Neural cell (in vitro differentiated cells): ENCODE measurements at regions not wholly inside any gene's neighbourhood (a gene's known extent, or its start where the extent isn't known, plus 50 kb on each side); places are given as distances from the start of the nearest gene placed in this dataset.

Experiments used
- H2AFZ ChIP-seq: fragments of 200-600, 300-800 bp; sonication (generic), shearing (Covaris generic); 2 replicates; pipeline ENCODE4 v1.6.0; 2014; ENCODE audit warnings: low read depth, mild to moderate bottlenecking, antibody characterized with exemption, low read length, moderate library complexity
- H3F3A ChIP-seq: fragments of 200-600 bp; shearing (Covaris generic); 2 replicates; pipeline ENCODE4 v1.6.1; 2016; ENCODE audit warnings: mild to moderate bottlenecking, moderate library complexity, mixed read lengths, antibody characterized with exemption, low read length; ENCODE audit not compliant: insufficient read depth, poor library complexity, severe bottlenecking
- H3K27ac ChIP-seq: fragments of 200-600, 300-800 bp; sonication (generic), shearing (Covaris generic); 2 replicates; pipeline ENCODE4 v1.5.1; 2014; ENCODE audit warnings: mild to moderate bottlenecking, low read length, moderate library complexity
- H3K27me3 ChIP-seq: fragments of 300-800, 200-600 bp; sonication (generic), shearing (Covaris generic); 2 replicates; pipeline ENCODE4 v1.6.0; 2014; ENCODE audit warnings: mild to moderate bottlenecking, low read depth, low read length, moderate library complexity; ENCODE audit not compliant: insufficient read depth
- H3K36me3 ChIP-seq: fragments of 300-800, 200-600 bp; sonication (generic), shearing (Covaris generic); 2 replicates; pipeline ENCODE4 v1.5.1; 2014; ENCODE audit warnings: mild to moderate bottlenecking, antibody characterized with exemption, low read length, moderate library complexity; ENCODE audit not compliant: insufficient read depth
- H3K4me2 ChIP-seq: fragments of 300-800, 200-600 bp; sonication (generic), shearing (Covaris generic); 2 replicates; pipeline ENCODE4 v1.6.0; 2014; ENCODE audit warnings: mild to moderate bottlenecking, low read length
- H3K4me3 ChIP-seq: fragments of 300-800, 200-600 bp; sonication (generic), shearing (Covaris generic); 2 replicates; pipeline ENCODE4 v1.5.1; 2014; ENCODE audit warnings: mild to moderate bottlenecking, low read length, moderate library complexity
- H3K79me2 ChIP-seq: fragments of 200-600 bp; shearing (Covaris generic); replicated peaks from 2 replicates; pipeline ENCODE4 v1.6.0; 2014; ENCODE audit warnings: mild to moderate bottlenecking, low read length, moderate library complexity; ENCODE audit not compliant: insufficient read depth
- H3K9ac ChIP-seq: fragments of 300-800, 200-600 bp; sonication (generic), shearing (Covaris generic); 2 replicates; pipeline ENCODE4 v1.6.1; 2016; ENCODE audit warnings: mild to moderate bottlenecking, low read length, mixed read lengths
- H3K9me2 ChIP-seq: fragments of 200-600 bp; shearing (Covaris generic); 2 replicates; pipeline ENCODE4 v1.6.1; 2016; ENCODE audit warnings: mild to moderate bottlenecking, low read length, mixed read lengths; ENCODE audit not compliant: insufficient read depth
- H3K9me3 ChIP-seq: fragments of 200-600, 300-800 bp; sonication (generic), shearing (Covaris generic); 2 replicates; pipeline ENCODE4 v1.6.1; 2016; ENCODE audit warnings: mild to moderate bottlenecking, mixed run types, low read length, moderate library complexity, mixed read lengths
- H4K20me1 ChIP-seq: fragments of 200-600 bp; shearing (Covaris generic); 2 replicates; pipeline ENCODE4 v1.6.1; 2016; ENCODE audit warnings: mild to moderate bottlenecking, mixed run types; ENCODE audit not compliant: insufficient read depth
- EP300 ChIP-seq: fragments of 450-650 bp; conservative IDR thresholded peaks from 2 replicates; pipeline ENCODE4 v1.6.1; 2014; ENCODE audit warnings: antibody characterized with exemption, mild to moderate bottlenecking, moderate library complexity; ENCODE audit not compliant: poor library complexity, severe bottlenecking
- EZH2 ChIP-seq: fragments of 200-600, 300-800 bp; shearing (Covaris generic), sonication (generic); IDR thresholded peaks from 2 replicates; pipeline ENCODE4 v1.6.1; 2014; ENCODE audit warnings: antibody characterized with exemption, low read length, borderline replicate concordance, mild to moderate bottlenecking; ENCODE audit not compliant: insufficient read depth, poor library complexity, severe bottlenecking
- MXI1 ChIP-seq: fragments of 450-650 bp; conservative IDR thresholded peaks from 2 replicates; pipeline ENCODE4 v1.6.1; 2014; ENCODE audit warnings: antibody characterized with exemption, mild to moderate bottlenecking; ENCODE audit not compliant: poor library complexity, severe bottlenecking
- POLR2AphosphoS5 ChIP-seq: IDR thresholded peaks from 2 replicates; pipeline ENCODE4 v1.6.1; 2012
- RAD21 ChIP-seq: fragments of 450-650 bp; conservative IDR thresholded peaks from 2 replicates; pipeline ENCODE4 v1.6.1; 2014; ENCODE audit warnings: antibody characterized with exemption, mild to moderate bottlenecking, moderate library complexity
- SMC3 ChIP-seq: fragments of 450-650 bp; conservative IDR thresholded peaks from 2 replicates; pipeline ENCODE4 v1.6.1; 2014; ENCODE audit warnings: antibody characterized with exemption, mild to moderate bottlenecking, moderate library complexity; ENCODE audit not compliant: poor library complexity
- TAF1 ChIP-seq: IDR thresholded peaks from 2 replicates; pipeline ENCODE4 v1.6.1; 2012; ENCODE audit warnings: low read depth
- TF ChIP-seq, protein P1 (sequence below): fragments of 450-650 bp; IDR thresholded peaks from 2 replicates; pipeline ENCODE4 v1.5.1; 2014; ENCODE audit warnings: antibody characterized with exemption, mild to moderate bottlenecking, moderate library complexity; ENCODE audit not compliant: poor library complexity, severe bottlenecking
- TF ChIP-seq, protein P2 (sequence below): IDR thresholded peaks from 2 replicates; pipeline ENCODE4 v1.6.1; 2012; ENCODE audit warnings: borderline replicate concordance

DNA sequence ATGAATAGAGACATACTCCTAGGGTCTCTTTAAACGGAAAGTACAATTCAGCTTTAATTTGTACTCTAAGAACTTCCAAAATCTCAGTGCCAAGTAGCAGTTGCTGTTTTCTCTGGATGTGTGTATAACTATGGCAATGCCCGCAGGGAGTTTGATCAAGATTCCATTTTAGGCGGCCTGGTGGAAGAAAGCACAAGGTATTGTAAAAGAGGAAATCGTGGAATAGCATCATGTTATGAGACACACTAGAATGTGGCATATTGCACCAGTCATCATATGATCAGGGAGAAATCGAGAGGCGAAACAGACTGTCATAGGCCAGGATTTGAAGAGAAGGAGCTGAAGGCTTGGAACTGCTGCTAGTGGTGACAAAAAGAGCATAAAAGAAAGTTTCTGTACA lies 316.2 kb upstream of the FMN2 start:
- no peak overlapping the region for H3K9ac ChIP-seq
- H3K9me2 ChIP-seq, result no peaks in the 10 kb centered on the region
- no peak overlapping the region for H3K27ac ChIP-seq
- H3K36me3 ChIP-seq, result no peaks in the 10 kb centered on the region
- H3K79me2 ChIP-seq, result no peaks in the 10 kb centered on the region
- TF ChIP-seq TAF1, result no peak
- no peak for TF ChIP-seq SMC3
- TF ChIP-seq, protein P1, sequence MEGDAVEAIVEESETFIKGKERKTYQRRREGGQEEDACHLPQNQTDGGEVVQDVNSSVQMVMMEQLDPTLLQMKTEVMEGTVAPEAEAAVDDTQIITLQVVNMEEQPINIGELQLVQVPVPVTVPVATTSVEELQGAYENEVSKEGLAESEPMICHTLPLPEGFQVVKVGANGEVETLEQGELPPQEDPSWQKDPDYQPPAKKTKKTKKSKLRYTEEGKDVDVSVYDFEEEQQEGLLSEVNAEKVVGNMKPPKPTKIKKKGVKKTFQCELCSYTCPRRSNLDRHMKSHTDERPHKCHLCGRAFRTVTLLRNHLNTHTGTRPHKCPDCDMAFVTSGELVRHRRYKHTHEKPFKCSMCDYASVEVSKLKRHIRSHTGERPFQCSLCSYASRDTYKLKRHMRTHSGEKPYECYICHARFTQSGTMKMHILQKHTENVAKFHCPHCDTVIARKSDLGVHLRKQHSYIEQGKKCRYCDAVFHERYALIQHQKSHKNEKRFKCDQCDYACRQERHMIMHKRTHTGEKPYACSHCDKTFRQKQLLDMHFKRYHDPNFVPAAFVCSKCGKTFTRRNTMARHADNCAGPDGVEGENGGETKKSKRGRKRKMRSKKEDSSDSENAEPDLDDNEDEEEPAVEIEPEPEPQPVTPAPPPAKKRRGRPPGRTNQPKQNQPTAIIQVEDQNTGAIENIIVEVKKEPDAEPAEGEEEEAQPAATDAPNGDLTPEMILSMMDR, result no peak
- TF ChIP-seq RAD21, result no peak
- H3F3A ChIP-seq, result no peaks in the 10 kb centered on the region
- no peaks in the 10 kb centered on the region for H3K27me3 ChIP-seq
- no peaks in the 10 kb centered on the region for H4K20me1 ChIP-seq
- no peak overlapping the region for H3K4me2 ChIP-seq
- H3K9me3 ChIP-seq, result no peaks in the 10 kb centered on the region
- no peak overlapping the region for H2AFZ ChIP-seq
- no peak overlapping the region for H3K4me3 ChIP-seq

DNA sequence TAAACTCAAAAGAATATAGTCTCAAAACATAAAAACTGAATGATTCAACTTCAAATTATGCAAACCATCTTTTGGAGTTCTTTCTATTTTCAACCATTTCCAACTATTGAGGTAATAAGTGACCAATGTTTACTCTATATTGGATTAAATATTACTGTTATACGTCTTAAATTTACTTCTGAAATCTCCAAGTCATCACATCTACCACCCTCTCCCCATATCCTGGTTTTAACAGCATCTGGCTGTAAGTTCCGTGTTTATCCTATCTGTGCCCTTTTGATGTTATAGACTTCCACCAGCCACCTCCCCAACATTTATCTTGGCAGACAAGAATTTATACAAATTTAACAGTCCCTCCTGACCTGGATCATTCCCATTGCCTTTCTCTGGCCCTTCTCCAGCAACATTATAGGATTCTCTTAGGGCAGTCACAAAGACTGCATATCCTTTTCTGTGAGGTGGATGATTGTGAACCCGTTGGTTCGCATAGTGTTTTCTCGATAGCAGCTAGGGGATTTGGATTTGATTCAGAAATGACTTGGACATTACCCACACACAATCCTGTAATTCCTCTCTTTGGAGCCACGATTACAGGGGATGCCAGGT lies 313.4 kb upstream of the FMN2 start:
- H3K4me2 ChIP-seq, result no peak overlapping the region
- no peaks in the 10 kb centered on the region for H3K79me2 ChIP-seq
- no peaks in the 10 kb centered on the region for H3K9me3 ChIP-seq
- no peak overlapping the region for H3K9ac ChIP-seq
- TF ChIP-seq POLR2AphosphoS5 (no peak), EZH2 (no peak), MXI1 (no peak), SMC3 (no peak), RAD21 (no peak), TAF1 (no peak), EP300 (no peak)
- TF ChIP-seq, protein P1, result no peak
- TF ChIP-seq, protein P2, sequence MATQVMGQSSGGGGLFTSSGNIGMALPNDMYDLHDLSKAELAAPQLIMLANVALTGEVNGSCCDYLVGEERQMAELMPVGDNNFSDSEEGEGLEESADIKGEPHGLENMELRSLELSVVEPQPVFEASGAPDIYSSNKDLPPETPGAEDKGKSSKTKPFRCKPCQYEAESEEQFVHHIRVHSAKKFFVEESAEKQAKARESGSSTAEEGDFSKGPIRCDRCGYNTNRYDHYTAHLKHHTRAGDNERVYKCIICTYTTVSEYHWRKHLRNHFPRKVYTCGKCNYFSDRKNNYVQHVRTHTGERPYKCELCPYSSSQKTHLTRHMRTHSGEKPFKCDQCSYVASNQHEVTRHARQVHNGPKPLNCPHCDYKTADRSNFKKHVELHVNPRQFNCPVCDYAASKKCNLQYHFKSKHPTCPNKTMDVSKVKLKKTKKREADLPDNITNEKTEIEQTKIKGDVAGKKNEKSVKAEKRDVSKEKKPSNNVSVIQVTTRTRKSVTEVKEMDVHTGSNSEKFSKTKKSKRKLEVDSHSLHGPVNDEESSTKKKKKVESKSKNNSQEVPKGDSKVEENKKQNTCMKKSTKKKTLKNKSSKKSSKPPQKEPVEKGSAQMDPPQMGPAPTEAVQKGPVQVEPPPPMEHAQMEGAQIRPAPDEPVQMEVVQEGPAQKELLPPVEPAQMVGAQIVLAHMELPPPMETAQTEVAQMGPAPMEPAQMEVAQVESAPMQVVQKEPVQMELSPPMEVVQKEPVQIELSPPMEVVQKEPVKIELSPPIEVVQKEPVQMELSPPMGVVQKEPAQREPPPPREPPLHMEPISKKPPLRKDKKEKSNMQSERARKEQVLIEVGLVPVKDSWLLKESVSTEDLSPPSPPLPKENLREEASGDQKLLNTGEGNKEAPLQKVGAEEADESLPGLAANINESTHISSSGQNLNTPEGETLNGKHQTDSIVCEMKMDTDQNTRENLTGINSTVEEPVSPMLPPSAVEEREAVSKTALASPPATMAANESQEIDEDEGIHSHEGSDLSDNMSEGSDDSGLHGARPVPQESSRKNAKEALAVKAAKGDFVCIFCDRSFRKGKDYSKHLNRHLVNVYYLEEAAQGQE, result no peak
- H4K20me1 ChIP-seq, result no peaks in the 10 kb centered on the region
- H2AFZ ChIP-seq, result no peak overlapping the region
- H3K9me2 ChIP-seq, result no peaks in the 10 kb centered on the region
- H3K27me3 ChIP-seq, result no peaks in the 10 kb centered on the region
- H3K27ac ChIP-seq, result no peak overlapping the region
- no peaks in the 10 kb centered on the region for H3K36me3 ChIP-seq
- no peak overlapping the region for H3K4me3 ChIP-seq
- no peaks in the 10 kb centered on the region for H3F3A ChIP-seq
